Loucy (cell line): ENCODE measurements at regions not wholly inside any gene's neighbourhood (a gene's known extent, or its start where the extent isn't known, plus 50 kb on each side); places are given as distances from the start of the nearest gene placed in this dataset.

Experiments used
- CTCF ChIP-seq: fragments of 200-600 bp; sonication (generic); conservative IDR thresholded peaks from 2 replicates; pipeline ENCODE4 v1.5.1; 2014; ENCODE audit warnings: mild to moderate bottlenecking, antibody characterized with exemption, low read length
- EZH2phosphoT487 ChIP-seq: fragments of 200-600 bp; IDR thresholded peaks from 2 replicates; pipeline ENCODE4 v1.6.1; 2018; ENCODE audit warnings: antibody characterized with exemption, mild to moderate bottlenecking, moderate library complexity, borderline replicate concordance

GRCh38 chr15:62578546-62578945 is 413.5 kb upstream of the C2CD4B start:
- TF ChIP-seq CTCF (no peak), EZH2phosphoT487 (no peak)
